GM21723 (cell line): ENCODE measurements at regions not wholly inside any gene's neighbourhood (a gene's known extent, or its start where the extent isn't known, plus 50 kb on each side); places are given as distances from the start of the nearest gene placed in this dataset.

Experiments
- ATAC-seq: cut with Tn5 transposase; IDR thresholded peaks from one replicate; pipeline ENCODE4 v1.9.1; 2021; ENCODE audit warnings: mild to moderate bottlenecking, moderate library complexity; ENCODE audit not compliant: unreplicated experiment

DNA sequence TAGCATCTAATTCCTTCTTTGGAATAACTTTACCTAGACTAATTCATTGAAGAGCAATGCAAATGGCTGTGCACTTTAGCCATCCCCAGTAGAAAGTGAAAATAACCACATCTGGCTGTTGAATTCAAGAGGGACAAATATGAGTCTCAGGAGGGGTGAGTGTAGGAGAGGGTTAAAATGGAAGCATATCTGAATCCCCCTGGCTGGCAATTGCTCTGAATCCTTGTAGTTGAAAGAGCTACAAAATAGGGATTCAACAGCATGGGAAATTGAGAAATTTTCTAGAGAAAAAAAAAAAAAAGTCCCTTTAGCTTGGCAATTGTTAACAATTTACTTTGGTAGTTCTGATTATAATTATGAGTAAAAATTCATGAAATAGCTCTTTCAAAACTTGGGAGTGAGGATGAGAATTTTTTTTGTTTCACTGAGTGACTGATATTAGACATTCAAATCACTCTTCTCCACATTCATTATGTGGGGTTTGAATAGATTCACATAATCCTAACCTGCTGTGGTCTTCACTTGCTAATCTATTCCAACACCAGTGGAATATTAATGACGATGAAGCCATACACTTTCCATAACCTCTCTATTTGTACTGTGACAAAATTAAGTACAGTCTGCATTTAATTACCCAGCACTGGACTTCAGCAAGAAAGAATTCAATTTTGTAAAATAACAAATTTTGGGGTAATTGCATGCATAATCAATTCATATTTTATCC is 569.0 kb upstream of the MCTP2 start:
- no peak for ATAC-seq

DNA sequence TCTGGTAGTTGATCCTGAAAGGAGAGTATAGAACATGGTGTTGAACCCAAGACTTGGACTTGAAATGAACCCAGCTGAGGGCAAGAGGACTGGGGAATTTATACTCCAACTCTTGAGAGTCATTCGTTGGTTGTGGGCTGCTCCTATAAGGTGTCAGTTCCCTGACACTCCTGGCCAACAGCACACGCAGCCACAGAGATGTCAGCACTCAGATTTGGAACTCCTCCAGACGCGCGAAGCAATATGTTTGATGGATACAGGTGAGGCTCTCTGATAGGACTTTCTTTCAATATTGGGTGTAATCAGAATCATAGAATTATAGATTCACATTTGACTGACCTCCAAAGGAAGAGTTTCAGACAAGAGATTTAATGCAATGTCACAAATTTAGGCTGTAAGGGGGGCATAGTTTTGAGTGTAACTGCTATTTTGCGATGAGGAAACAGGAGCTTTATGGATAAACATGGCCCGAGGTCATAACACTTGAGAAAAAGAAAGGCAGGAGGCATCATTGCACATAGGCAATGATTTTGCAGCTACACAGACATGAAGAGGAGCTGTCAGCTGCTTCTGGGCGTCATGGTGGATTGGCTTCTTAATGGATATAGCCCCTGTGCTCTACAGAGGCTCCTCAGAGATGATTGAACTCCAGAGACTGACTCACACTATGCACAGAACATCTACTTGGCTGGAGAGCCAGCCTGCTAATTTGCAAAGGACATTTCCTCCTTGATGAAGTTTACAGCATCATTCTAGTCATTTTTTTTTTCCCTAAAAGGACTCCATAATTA is 569.2 kb upstream of the RGMA start:
- ATAC-seq, result no peak

DNA sequence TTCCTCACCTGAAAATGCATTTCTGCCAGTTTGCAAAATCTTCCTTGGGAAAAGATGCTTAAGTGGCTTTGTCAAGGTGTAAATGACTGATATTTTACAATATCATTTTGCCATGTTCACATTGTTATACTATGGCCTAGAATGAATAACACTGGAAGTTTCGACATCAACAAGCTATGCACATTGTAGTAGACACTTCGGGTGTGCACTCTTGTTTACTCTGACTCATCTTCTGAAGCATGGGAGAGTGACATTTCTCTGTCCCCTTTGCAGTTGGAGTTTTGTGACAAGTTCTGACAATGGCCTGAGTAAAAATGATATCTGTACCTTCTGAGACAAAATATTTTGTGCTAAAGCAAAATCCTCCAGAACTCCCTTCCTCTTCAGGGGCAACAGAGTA is 567.0 kb upstream of the RGMA start:
- no peak for ATAC-seq

GRCh38 chr15:93649691-93650235 is 560.8 kb upstream of the RGMA start:
- ATAC-seq, result no peak

DNA sequence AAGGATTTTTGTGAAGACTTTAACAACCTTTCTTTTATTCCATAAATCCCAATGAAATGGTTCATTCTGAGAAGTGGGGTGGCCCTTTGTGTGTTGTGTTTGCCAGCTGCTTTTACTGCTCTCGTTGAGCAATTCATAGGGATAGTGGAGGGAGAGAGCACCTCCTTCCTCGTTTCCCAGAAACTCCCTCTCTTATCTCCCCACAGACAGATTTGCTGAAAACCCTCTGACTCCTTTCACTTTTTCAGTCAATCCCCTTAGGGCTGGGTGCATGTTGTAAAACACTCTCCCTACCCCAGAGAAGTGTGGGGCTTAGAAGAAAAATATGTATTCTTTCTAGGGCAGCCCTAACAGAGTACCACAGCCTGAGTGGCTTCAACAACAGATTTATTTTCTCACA is 557.2 kb upstream of the RGMA start:
- ATAC-seq, result no peak

DNA sequence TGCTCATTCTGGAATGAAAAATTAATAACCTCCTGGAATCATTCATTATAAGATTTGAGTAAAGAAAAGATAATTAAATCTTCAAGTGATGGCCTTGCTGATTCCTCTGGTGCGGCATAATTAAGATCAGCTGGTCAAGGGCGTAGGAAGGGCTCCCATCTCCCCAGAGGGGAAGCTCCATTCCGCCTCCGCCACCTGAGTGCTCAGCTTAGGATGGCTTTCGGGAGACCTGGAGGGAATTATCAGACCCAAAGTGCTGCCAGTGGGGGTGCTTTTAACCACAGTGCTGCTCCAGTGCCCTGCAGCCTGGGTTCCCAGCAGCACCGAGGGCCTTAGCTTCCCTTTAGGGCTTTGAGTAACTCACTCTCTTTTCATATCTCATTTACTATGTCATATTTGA is 556.6 kb upstream of the RGMA start:
- ATAC-seq, result no peak

DNA sequence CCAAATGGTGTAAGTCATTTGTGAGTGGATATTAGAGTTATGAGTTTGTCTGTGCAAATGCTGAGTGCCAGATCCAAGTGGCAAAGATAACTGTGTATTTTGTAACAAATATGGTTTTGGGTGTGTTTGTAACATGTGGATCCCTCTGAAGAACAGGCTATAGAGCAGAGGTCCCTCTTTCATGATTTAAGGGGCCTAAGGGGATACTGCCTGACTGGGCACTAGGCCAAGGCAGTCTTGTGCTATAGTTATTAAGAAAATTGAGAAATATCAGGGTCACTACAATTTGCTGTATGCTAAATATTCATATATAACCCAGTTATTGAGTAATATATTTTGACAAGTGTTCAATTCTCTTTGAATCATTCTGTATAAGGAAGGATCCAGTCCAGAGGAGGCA is 555.6 kb upstream of the RGMA start:
- ATAC-seq, result no peak

GRCh38 chr15:93640411-93640962 is 551.5 kb upstream of the RGMA start:
- no peak for ATAC-seq

DNA sequence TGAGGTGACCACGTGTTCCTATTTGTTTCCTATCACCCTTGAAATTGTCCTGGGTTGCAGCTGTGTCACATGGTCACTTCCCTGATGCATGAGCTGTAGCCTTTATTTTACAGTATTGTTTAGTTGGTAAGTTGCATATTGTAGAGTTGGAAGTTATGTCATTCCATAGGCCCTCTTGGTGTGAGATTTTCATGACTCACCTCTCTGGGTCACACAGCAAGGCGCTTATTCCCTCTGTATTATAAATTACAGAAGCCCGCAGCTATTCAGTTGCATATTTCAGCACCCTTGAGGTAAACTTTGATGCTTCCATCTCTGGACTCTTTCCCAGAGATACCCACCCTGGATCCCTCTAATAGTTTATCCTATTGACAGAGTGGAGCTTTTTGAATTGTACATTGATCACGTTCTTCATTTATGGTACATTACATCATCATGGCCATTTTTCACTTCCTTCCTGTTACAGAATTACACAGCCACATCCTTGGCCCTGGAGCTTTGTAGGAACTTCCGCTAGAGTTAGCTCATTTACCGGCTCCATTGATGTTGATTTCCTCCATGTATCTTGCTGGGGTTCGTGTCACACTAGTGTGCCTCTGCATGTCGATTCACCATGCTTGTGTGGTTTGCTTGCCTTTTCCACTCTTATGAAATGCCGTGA is 543.1 kb upstream of the RGMA start:
- ATAC-seq, result no peak

- no peak for ATAC-seq
These were observed 530.6 kb upstream of the RGMA start for GRCh38 chr15:93619597-93619996.

DNA sequence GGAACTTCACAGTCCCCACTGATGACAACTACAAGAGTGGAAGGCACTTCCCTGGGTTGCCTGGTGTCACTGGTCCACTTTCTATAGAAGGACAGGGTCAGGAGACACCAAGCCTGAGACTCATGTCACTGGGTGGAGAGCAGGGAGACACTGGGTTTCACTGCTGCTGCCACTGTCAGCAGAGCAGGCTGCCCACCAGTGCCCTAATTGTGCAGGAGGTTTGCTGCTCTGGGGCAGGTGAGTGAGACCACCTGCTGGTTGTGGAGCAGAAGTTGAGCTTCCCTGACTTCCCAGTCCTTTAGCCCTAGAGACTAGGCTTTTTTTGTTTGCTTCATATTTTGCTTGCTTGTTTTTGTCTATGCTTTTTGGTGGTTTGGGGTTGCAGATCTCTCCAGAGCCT is 528.4 kb upstream of the RGMA start:
- no peak for ATAC-seq

DNA sequence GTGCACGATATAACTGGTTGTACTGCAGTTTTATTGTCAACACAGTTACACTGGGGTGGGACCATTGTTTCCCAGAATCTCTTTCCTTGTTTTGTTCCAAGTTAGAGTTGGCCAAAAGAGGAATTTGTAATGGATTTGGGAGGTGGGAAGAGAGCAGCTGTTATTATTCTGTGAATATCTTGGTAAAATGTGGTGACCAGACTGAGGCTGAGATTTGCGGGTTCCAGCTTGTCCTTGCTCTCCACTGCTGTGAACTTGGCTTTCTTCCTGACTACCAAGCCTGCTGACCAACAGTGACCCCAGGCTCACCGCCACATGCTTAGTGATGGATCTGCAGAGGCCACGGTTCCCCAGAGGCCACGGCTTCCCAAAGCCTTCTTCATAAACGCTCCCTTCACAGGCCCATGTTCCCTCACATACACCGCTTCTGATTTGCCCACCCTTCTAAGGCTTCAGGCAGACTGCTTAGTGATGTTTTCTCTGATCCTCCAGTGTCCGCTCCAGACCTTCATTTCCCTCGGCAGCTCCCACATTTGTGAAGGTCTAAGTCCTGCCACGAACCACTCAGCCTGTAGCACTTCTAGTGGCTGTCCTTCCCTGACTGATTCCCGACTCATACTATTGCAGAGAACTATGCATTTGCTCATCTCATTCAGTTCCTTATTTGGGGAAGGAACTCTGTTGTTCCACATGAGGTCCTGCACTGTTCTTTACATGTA is 525.5 kb upstream of the RGMA start:
- ATAC-seq, result no peak

- no peak for ATAC-seq
These were observed 524.4 kb upstream of the RGMA start for GRCh38 chr15:93613386-93613785.

GRCh38 chr15:93612953-93613352 is 523.9 kb upstream of the RGMA start:
- no peak for ATAC-seq

- ATAC-seq, result no peak
These were observed 521.9 kb upstream of the RGMA start for GRCh38 chr15:93610944-93611343.

- no peak for ATAC-seq
These were observed 519.7 kb upstream of the RGMA start for GRCh38 chr15:93608643-93609148.

DNA sequence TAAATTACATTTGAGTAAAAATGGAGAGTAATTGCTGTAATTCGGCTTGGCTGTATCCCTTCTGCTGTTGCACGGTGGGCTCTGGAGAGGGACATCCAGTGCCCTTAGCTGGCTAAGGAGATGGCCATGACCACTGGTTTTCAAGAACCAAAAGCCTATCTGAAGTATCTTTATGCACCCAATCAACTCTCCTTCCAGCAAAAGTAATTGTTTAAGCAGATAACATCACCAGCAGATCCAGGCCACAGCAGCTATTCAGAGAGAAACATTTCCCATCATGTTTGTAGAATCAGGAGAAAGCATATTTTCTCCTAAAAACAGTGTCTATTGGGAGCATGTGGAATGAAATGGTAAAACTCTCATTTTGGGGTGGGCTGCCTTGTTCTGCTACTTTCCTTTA is 514.5 kb upstream of the RGMA start:
- no peak for ATAC-seq

DNA sequence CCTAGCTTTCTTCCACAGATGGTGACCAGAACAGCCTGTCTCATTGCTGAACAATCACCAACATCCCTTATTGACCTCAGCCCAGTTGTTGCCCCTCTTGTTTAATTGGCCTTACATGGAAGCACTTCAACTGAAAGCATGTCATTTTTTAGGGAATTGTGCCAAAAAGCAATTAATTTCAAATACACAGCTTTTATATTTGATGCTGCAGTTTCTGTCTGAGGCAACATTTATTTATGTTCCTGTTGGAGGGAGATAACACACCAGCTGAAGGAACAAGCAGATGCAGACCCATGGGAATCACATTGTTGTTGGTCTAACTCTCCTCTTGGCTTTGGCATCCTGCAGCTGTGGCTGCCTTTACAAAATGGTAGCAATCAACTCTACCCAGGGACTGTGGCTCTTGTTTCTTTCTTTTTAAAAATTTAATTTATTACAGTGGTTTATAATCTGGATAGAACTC is 498.1 kb upstream of the RGMA start:
- no peak for ATAC-seq

DNA sequence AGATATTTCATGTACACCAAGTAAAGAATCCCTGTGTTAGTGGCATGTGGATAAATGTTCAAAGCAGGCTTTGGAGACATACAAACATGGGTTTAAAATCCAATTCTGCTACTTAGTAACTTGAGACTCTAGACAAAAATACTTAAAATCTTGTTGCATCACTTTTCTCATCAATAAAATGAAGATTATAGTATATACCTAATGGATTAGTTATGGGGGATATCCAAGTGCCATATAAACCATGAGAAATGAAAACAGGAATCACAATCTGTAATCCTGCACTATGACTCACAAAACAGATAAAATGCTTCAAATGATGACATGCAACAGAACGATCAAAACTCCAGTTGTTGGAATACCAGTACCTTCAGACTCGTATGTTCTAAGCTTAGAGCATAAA is 496.0 kb upstream of the RGMA start:
- no peak for ATAC-seq

- no peak for ATAC-seq
These were observed 495.0 kb upstream of the RGMA start for GRCh38 chr15:93583968-93584367.
